Keratinocyte (primary cell): ENCODE measurements at regions not wholly inside any gene's neighbourhood (a gene's known extent, or its start where the extent isn't known, plus 50 kb on each side); places are given as distances from the start of the nearest gene placed in this dataset.
"Not testable (repeated sequence)": the region's sequence is repeated elsewhere in the genome, so short reads cannot be mapped to it uniquely, and the experiment has no call there.

Source experiments
- CTCF ChIP-seq, 3 experiments: IDR thresholded peaks in 1 of 3; conservative IDR thresholded peaks in 1 of 3; optimal IDR thresholded peaks in 1 of 3; 2 replicates in 2 of 3; 3 replicates in 1 of 3; pipeline versions ENCODE3 to v1.5.1; 2011; ENCODE audit warnings: low read length in 3 of 3, mild to moderate bottlenecking in 3 of 3, moderate library complexity in 2 of 3, control low read depth in 1 of 3, inconsistent platforms in 1 of 3; ENCODE audit not compliant: insufficient read depth in 2 of 3; ENCODE audit errors: extremely low read depth in 1 of 3
- EZH2 ChIP-seq: IDR thresholded peaks from one replicate; pipeline ENCODE4 v1.6.1; 2012; ENCODE audit warnings: inconsistent platforms, mild to moderate bottlenecking, low read length, moderate library complexity

GRCh38 chr7:156501815-156502214, 138.8 kb upstream of the RNF32 start:
- TF ChIP-seq CTCF (optimal IDR thresholded peaks at IDR 0.05 in 1 of 3, IDR thresholded peaks at IDR 0.05 in 1 of 3, conservative IDR thresholded peaks at IDR 0.05 in 1 of 3; ENCODE audit: extremely low read depth in 1 of 3, insufficient read depth in 2 of 3, low read length in 3 of 3); EZH2: not testable (repeated sequence)
